Gastroesophageal sphincter (tissue), 4 donors: ENCODE measurements at regions not wholly inside any gene's neighbourhood (a gene's known extent, or its start where the extent isn't known, plus 50 kb on each side); places are given as distances from the start of the nearest gene placed in this dataset.

ENCODE experiments used
- ATAC-seq: fragments of 150-250 bp; one replicate; pipeline ENCODE4 v1.9.1; 2016; ENCODE audit warnings: mild to moderate bottlenecking, moderate library complexity
- H3K27ac ChIP-seq, 4 donors: fragments of 200-600 bp; sonication (generic) in 3 of 4; 1 replicate in 3 of 4; 2 replicates in 1 of 4; pipeline ENCODE4 v1.5.1; 2016 to 2019
- H3K27me3 ChIP-seq: fragments of 200-600 bp; sonication (generic); one replicate; pipeline ENCODE4 v1.5.1; 2019
- H3K36me3 ChIP-seq, 2 donors: fragments of 200-600 bp; sonication (generic); one replicate each; pipeline ENCODE4 v1.5.1; 2019; ENCODE audit warnings: control low read depth in 1 of 2
- H3K4me1 ChIP-seq, 3 donors: fragments of 200-600 bp; sonication (generic); 1 replicate in 2 of 3; 2 replicates in 1 of 3; pipeline ENCODE4 v1.5.1; 2016 to 2019; ENCODE audit warnings: control low read depth in 2 of 3
- H3K4me3 ChIP-seq, 2 donors: fragments of 200-600 bp; sonication (generic); one replicate each; pipeline ENCODE4 v1.5.1; 2019; ENCODE audit warnings: mild to moderate bottlenecking in 1 of 2, moderate library complexity in 1 of 2
- H3K9me3 ChIP-seq, 3 donors: fragments of 200-600 bp; sonication (generic); one replicate each; pipeline ENCODE4 v1.5.1; 2017 to 2019; ENCODE audit warnings: control low read depth in 2 of 3
- EP300 ChIP-seq: sonication (generic); formaldehyde crosslinking; IDR thresholded peaks from one replicate; pipeline ENCODE4 v1.6.1; 2017; ENCODE audit warnings: antibody characterized with exemption, mild to moderate bottlenecking
- POLR2A ChIP-seq, 2 donors: fragments of 450-650 bp; IDR thresholded peaks; one replicate each; pipeline ENCODE4 v1.6.1; 2017; ENCODE audit warnings: antibody characterized with exemption in 2 of 2, mild to moderate bottlenecking in 2 of 2, moderate library complexity in 1 of 2
- POLR2AphosphoS5 ChIP-seq: sonication (generic); formaldehyde crosslinking; IDR thresholded peaks from one replicate; pipeline ENCODE4 v1.6.1; 2017; ENCODE audit warnings: antibody characterized with exemption
- WGBS, 2 donors: methylation state at CpG; one replicate each; pipeline ENCODE4 v1.1.5; 2018; ENCODE audit warnings: low coverage in 1 of 2; 5-methylcytosine and 5-hydroxymethylcytosine counted together
- TF ChIP-seq, protein P1 (sequence below), 4 experiments: fragments of 200-600 bp in 2 of 4; fragments of 450-650 bp in 2 of 4; sonication (generic) in 1 of 4; IDR thresholded peaks; one replicate each; pipeline ENCODE4 v1.5.1; 2017 to 2019; ENCODE audit warnings: antibody characterized with exemption in 4 of 4, mild to moderate bottlenecking in 2 of 4, moderate library complexity in 2 of 4

GRCh38 chr5:155914766-155915165, 412.2 kb upstream of the SGCD start:
- no peak for ATAC-seq
- Histone ChIP-seq H3K9me3 (no peaks in the 10 kb centered on the region), H3K36me3 (no peaks in the 10 kb centered on the region), H3K27me3 (no peaks in the 10 kb centered on the region), H3K4me3 (no peak overlapping the region), H3K4me1 (no peaks in the 10 kb centered on the region), H3K27ac (no peak overlapping the region)
- no peak for TF ChIP-seq EP300
- no peak for TF ChIP-seq POLR2A (IDR thresholded peaks at IDR 0.05)
- TF ChIP-seq, protein P1, sequence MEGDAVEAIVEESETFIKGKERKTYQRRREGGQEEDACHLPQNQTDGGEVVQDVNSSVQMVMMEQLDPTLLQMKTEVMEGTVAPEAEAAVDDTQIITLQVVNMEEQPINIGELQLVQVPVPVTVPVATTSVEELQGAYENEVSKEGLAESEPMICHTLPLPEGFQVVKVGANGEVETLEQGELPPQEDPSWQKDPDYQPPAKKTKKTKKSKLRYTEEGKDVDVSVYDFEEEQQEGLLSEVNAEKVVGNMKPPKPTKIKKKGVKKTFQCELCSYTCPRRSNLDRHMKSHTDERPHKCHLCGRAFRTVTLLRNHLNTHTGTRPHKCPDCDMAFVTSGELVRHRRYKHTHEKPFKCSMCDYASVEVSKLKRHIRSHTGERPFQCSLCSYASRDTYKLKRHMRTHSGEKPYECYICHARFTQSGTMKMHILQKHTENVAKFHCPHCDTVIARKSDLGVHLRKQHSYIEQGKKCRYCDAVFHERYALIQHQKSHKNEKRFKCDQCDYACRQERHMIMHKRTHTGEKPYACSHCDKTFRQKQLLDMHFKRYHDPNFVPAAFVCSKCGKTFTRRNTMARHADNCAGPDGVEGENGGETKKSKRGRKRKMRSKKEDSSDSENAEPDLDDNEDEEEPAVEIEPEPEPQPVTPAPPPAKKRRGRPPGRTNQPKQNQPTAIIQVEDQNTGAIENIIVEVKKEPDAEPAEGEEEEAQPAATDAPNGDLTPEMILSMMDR (IDR thresholded peaks at IDR 0.05): no peak
- no peak for TF ChIP-seq POLR2AphosphoS5

DNA sequence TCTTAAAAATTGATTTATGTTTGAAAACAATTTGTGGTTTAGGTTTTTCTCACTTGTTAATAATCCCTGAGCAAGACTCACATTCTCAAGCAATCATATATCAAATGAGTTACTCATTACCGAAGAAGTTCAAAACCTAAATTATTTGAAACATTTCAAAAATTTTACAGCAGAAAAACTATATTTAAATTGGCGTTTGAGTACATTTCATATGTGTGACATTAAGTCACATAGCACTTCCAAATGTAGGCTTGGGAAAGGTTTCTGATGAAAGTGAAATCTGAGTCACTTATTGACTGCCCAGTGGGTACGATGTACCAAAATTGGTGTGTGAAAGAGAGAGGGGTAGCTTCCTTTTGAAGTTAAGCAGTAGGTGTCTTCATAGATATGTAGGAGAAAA, 411.4 kb upstream of the SGCD start:
- ATAC-seq: no peak
- TF ChIP-seq, protein P1 (IDR thresholded peaks at IDR 0.05): no peak
- TF ChIP-seq POLR2A (IDR thresholded peaks at IDR 0.05) (no peak), POLR2AphosphoS5 (no peak), EP300 (no peak)
- no peaks in the 10 kb centered on the region for H3K36me3 ChIP-seq
- 20 to 64% methylated on average over 1 to 3 of the region's 3 CpGs for WGBS, 2 donors
- no peak overlapping the region for H3K4me3 ChIP-seq
- H3K4me1 ChIP-seq: no peaks in the 10 kb centered on the region
- no peak overlapping the region for H3K27ac ChIP-seq
- no peaks in the 10 kb centered on the region for H3K27me3 ChIP-seq
- no peaks in the 10 kb centered on the region for H3K9me3 ChIP-seq

DNA sequence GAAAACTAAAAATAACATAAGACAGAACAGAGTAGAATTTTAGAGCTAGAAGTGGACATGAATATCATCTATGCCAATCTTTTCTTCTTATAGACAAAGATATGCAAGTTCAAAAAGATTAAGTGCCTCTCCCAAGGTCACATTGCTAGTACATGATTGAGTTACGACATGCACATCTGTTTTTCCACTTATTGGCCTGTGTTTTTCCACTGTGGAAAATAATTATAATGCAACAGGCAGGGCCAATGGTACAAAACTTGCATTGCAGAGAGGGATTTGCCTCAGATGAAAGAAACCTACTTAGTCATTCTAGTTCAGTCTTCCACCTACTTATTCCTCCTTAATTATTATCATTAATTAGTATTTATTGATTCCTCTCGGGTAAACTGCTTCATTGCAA, 407.8 kb upstream of the SGCD start:
- Histone ChIP-seq H3K36me3 (no peaks in the 10 kb centered on the region), H3K27ac (no peak overlapping the region), H3K9me3 (no peaks in the 10 kb centered on the region), H3K27me3 (no peaks in the 10 kb centered on the region), H3K4me3 (no peak overlapping the region), H3K4me1 (no peaks in the 10 kb centered on the region)
- 66 to 71% methylated on average over 2 of the region's 2 CpGs for WGBS, 2 donors
- TF ChIP-seq, protein P1 (IDR thresholded peaks at IDR 0.05): no peak
- TF ChIP-seq POLR2AphosphoS5 (no peak), POLR2A (IDR thresholded peaks at IDR 0.05) (no peak)
- no peak for ATAC-seq

- Histone ChIP-seq H3K27ac (no peak overlapping the region), H3K4me3 (no peak overlapping the region), H3K27me3 (no peaks in the 10 kb centered on the region), H3K36me3 (no peaks in the 10 kb centered on the region), H3K9me3 (no peaks in the 10 kb centered on the region), H3K4me1 (no peaks in the 10 kb centered on the region)
- 94 to 100% methylated on average over 1 to 2 of the region's 2 CpGs for WGBS, 2 donors
- ATAC-seq: no peak
- TF ChIP-seq POLR2AphosphoS5 (no peak), POLR2A (IDR thresholded peaks at IDR 0.05) (no peak), EP300 (no peak)
- TF ChIP-seq, protein P1 (IDR thresholded peaks at IDR 0.05): no peak
Measured at GRCh38 chr5:155919725-155920124, 407.2 kb upstream of the SGCD start.

DNA sequence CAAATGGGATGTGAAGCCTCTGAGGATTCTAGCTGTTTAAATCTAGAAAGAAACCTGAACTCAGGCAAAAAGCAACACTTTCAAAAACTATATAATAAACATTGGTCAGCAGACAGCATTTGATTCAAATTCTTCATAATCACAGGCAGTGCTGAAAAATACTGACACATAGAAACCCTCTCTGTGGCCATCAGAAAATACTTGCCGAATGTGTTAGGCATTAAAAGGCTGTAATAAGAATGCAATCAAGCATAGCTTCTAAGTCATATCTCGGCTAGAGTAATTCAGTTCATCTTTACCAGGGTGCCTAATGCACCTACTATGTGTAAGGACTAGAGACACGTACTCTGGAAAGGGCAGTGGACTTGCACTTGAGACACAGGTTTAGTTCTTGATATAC, 405.3 kb upstream of the SGCD start:
- ATAC-seq: no peak
- Histone ChIP-seq H3K9me3 (no peaks in the 10 kb centered on the region), H3K36me3 (no peaks in the 10 kb centered on the region), H3K4me3 (no peak overlapping the region), H3K4me1 (no peaks in the 10 kb centered on the region), H3K27ac (no peak overlapping the region), H3K27me3 (no peaks in the 10 kb centered on the region)
- WGBS, 2 donors: 84% methylated on average over 3 of the region's 3 CpGs
- TF ChIP-seq, protein P1 (IDR thresholded peaks at IDR 0.05): no peak
- TF ChIP-seq EP300 (no peak), POLR2AphosphoS5 (no peak), POLR2A (IDR thresholded peaks at IDR 0.05) (no peak)
